Ureter (tissue), 1 donor: ENCODE measurements at regions not wholly inside any gene's neighbourhood (a gene's known extent, or its start where the extent isn't known, plus 50 kb on each side); places are given as distances from the start of the nearest gene placed in this dataset.

ENCODE experiments used
- DNase-seq: peaks from one replicate; pipeline ENCODE4 v3.0.0-alpha.2; 2020; ENCODE audit warnings: low spot score
- donor health status: DM: yes; HTN: yes; CAD: no.

DNA sequence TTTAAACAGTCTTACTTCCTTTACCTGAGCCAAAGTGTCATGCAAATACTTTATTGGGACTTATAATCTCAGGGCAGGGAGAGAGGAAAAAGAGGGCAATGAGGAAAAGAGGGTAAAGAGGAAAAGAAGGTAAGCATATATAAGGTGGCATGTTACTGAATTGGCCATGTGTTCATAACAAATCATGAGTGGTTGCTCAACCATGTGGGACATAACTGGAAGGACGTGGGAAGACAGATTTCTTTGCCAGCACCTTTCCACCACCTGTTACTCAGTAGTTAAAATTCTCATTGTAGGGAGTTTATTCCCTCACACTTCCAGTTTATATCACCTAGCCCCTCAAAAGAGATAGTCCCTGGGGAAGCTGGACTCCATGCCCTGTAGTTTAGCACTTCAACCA is 54.7 kb upstream of the TPRG1 start:
- no peak for DNase-seq

DNA sequence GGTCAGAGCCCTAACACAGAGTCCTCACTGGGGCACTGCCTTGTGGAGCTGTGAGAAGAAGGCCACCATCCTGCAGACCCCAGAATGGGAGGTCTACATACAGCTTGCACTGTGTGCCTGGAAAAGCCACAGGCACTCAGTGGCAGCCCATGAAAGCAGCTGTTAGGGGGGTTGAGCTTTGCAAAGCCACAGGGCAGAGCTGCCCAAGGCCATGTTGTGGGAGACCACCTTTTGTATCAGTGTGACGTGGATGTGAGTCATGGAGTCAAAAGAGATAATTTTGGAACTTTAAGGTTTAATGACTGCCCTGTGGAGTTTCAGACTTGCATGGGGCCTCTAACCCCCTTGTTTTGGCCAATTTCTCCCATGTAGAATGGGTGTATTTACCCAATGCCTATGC is 52.9 kb upstream of the TPRG1 start:
- DNase-seq = no peak

DNA sequence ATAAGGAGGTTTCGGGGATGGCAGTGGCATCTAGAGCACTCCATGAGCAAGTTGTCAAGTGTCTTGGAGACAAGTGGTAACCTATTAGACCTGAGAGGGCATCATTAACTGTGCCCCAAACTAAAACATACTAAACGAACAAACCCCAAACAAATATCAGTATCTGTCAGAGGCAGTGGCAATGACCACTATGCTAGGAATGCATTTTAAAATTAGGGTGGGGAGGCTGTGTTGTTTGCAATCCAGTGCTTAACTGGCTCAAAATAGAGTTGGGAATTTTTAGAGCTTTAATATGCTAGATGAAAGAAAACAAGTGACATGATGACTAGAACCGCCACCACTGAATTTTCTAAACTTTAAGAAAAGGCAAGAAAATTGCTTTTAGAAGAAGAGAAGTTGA is 51.8 kb upstream of the TPRG1 start:
- DNase-seq = no peak

DNA sequence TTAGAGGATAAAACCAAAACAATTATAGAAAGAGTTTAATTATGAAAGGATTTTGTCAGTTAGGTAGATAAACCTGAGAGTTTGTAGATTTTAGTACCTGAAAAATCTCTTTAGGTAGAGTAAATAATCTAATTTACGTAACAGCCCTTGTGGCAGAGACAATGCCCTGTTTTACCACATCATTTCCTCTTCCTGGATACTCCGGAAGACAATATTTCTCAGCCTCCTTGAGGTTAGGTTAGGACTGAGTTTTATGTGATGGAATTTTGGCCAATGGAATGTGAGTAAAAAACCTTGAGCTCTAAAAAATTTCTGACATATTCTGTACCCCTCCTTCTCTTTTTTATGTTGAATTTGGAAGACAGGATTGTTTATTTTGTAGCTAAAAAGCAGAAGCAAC is 50.7 kb upstream of the TPRG1 start:
- no peak for DNase-seq
